NB4 (cell line): ENCODE measurements at regions not wholly inside any gene's neighbourhood (a gene's known extent, or its start where the extent isn't known, plus 50 kb on each side); places are given as distances from the start of the nearest gene placed in this dataset.

Experiments
- CTCF ChIP-seq: IDR thresholded peaks from one replicate; pipeline ENCODE4 v1.5.1; 2012; ENCODE audit warnings: low read depth, low read length
- MYC ChIP-seq: IDR thresholded peaks from 2 replicates; pipeline ENCODE4 v1.6.1; 2011; ENCODE audit warnings: low read depth, low read length
- POLR2A ChIP-seq: IDR thresholded peaks from 2 replicates; pipeline ENCODE4 v1.6.1; 2011; ENCODE audit warnings: mild to moderate bottlenecking; ENCODE audit not compliant: insufficient read length; ENCODE audit errors: extremely low read depth
- TF ChIP-seq, protein P1 (sequence below): IDR thresholded peaks from 2 replicates; pipeline ENCODE4 v1.6.1; 2011; ENCODE audit warnings: low read depth, low read length

- TF ChIP-seq CTCF (no peak), POLR2A (no peak), MYC (no peak)
- TF ChIP-seq, protein P1, sequence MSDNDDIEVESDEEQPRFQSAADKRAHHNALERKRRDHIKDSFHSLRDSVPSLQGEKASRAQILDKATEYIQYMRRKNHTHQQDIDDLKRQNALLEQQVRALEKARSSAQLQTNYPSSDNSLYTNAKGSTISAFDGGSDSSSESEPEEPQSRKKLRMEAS = no peak
Observed at GRCh38 chr1:209199822-209200221, 383.7 kb upstream of the CAMK1G start.
